ENCODE measurements at regions not wholly inside any gene's neighbourhood (a gene's known extent, or its start where the extent isn't known, plus 50 kb on each side); places are given as distances from the start of the nearest gene placed in this dataset.

DNA sequence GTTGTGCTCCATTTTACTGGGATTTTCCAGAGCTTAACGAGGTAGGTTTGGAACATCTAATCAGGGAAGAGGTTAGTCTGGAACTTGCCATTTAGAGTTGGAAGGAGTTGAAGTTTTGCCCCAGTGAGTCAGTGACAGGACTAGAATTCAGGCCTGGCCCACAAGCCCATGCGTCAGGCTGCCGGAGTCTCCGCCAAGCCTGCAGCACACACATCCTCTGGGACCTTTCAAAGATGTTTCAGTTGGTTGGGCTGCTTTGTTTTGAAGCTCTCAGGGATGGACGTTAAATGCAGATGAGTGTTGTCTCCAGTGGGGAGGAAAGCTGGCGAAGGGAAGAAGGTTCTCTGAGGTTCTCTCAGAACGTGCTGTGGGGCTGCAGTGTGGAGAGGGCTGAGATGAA is 147.0 kb downstream of the PSAT1 start:
- no peak overlapping the region for H3K4me3 ChIP-seq
- H3K27ac ChIP-seq, result no peak overlapping the region
- no peaks in the 10 kb centered on the region for H3K27me3 ChIP-seq
- no peaks in the 10 kb centered on the region for H3K36me3 ChIP-seq
- peaks cover 13% of the 10 kb centered on the region for H3K4me1 ChIP-seq
- no peaks in the 10 kb centered on the region for H3K9me3 ChIP-seq (replicated peaks)
- no peak for DNase-seq

- Histone ChIP-seq H3K4me1 (no peaks in the 10 kb centered on the region), H3K36me3 (no peaks in the 10 kb centered on the region), H3K27me3 (no peaks in the 10 kb centered on the region), H3K27ac (no peak overlapping the region), H3K4me3 (no peak overlapping the region), H3K9me3 (replicated peaks) (no peaks in the 10 kb centered on the region)
- no peak for DNase-seq
These were observed 152.2 kb downstream of the PSAT1 start for GRCh38 chr9:78448960-78449673.

DNA sequence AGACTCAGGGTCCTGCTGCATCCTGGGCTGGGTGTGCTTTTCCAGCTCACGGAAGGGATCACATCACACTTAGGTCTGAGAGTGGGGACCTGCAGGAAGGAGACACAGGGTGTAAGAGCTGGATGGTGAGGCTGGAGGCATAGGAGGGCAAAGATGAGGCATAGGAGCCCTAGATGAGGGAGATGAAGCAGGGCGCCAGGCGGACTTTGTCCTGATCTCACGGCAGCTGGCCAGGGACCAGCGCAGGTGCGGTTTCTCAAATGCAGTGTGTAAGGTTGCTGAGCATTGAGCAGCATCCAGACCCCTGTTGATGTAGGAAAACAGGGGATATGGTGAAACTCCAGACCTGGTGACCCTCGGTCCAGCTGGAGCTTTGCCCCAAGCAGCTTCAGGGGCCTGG is 156.5 kb downstream of the PSAT1 start:
- DNase-seq, result no peak
- no peaks in the 10 kb centered on the region for H3K27me3 ChIP-seq
- no peaks in the 10 kb centered on the region for H3K4me1 ChIP-seq
- H3K4me3 ChIP-seq, result no peak overlapping the region
- H3K36me3 ChIP-seq, result no peaks in the 10 kb centered on the region
- no peak overlapping the region for H3K27ac ChIP-seq
- no peaks in the 10 kb centered on the region for H3K9me3 ChIP-seq (replicated peaks)

- Histone ChIP-seq H3K4me3 (no peak overlapping the region), H3K9me3 (replicated peaks) (no peaks in the 10 kb centered on the region), H3K36me3 (no peaks in the 10 kb centered on the region), H3K4me1 (no peaks in the 10 kb centered on the region), H3K27ac (no peak overlapping the region), H3K27me3 (no peaks in the 10 kb centered on the region)
- DNase-seq, result no peak
These were observed 165.7 kb downstream of the PSAT1 start for GRCh38 chr9:78462611-78463010.

GRCh38 chr9:78463750-78464149 is 166.8 kb downstream of the PSAT1 start:
- H3K9me3 ChIP-seq (replicated peaks), result no peaks in the 10 kb centered on the region
- H3K36me3 ChIP-seq, result no peaks in the 10 kb centered on the region
- H3K27ac ChIP-seq, result no peak overlapping the region
- H3K4me1 ChIP-seq, result no peaks in the 10 kb centered on the region
- DNase-seq, result peak in 1 of 2 experiments; percentile 31
- H3K4me3 ChIP-seq, result no peak overlapping the region
- H3K27me3 ChIP-seq, result no peaks in the 10 kb centered on the region

- H3K9me3 ChIP-seq (replicated peaks), result 0 out of 2 replicates have a peak, but pooled peaks cover 4% of the 10 kb centered on the region
- peaks cover 13% of the 10 kb centered on the region for H3K4me1 ChIP-seq
- no peaks in the 10 kb centered on the region for H3K36me3 ChIP-seq
- peak in 1 of 2 experiments; percentile 9 for DNase-seq
- H3K4me3 ChIP-seq, result no peak overlapping the region
- no peak overlapping the region for H3K27ac ChIP-seq
- no peaks in the 10 kb centered on the region for H3K27me3 ChIP-seq
These were observed 171.3 kb downstream of the PSAT1 start for GRCh38 chr9:78468231-78468630.

GRCh38 chr9:78468974-78469576 is 172.2 kb downstream of the PSAT1 start:
- Histone ChIP-seq H3K4me3 (no peak overlapping the region), H3K27me3 (no peaks in the 10 kb centered on the region), H3K36me3 (no peaks in the 10 kb centered on the region), H3K27ac (no peak overlapping the region), H3K9me3 (replicated peaks) (0 out of 2 replicates have a peak, but pooled peaks cover 4% of the 10 kb centered on the region), H3K4me1 (peaks cover 13% of the 10 kb centered on the region)
- no peak for DNase-seq

GRCh38 chr9:78470216-78470615 is 173.3 kb downstream of the PSAT1 start:
- peak in 1 of 2 experiments; percentile 17 for DNase-seq
- Histone ChIP-seq H3K4me1 (peaks cover 13% of the 10 kb centered on the region), H3K27me3 (no peaks in the 10 kb centered on the region), H3K36me3 (no peaks in the 10 kb centered on the region), H3K9me3 (replicated peaks) (0 out of 2 replicates have a peak, but pooled peaks cover 4% of the 10 kb centered on the region), H3K27ac (no peak overlapping the region), H3K4me3 (no peak overlapping the region)

- DNase-seq, result peak; percentile 10 to 55
- Histone ChIP-seq H3K4me3 (no peak overlapping the region), H3K9me3 (replicated peaks) (0 out of 2 replicates have a peak, but pooled peaks cover 4% of the 10 kb centered on the region), H3K27ac (no peak overlapping the region), H3K36me3 (no peaks in the 10 kb centered on the region), H3K27me3 (no peaks in the 10 kb centered on the region), H3K4me1 (peaks cover 13% of the 10 kb centered on the region)
These were observed 173.8 kb downstream of the PSAT1 start for GRCh38 chr9:78470741-78471140.

- DNase-seq, result no peak
- Histone ChIP-seq H3K27me3 (no peaks in the 10 kb centered on the region), H3K4me1 (peaks cover 13% of the 10 kb centered on the region), H3K4me3 (no peak overlapping the region), H3K27ac (no peak overlapping the region), H3K36me3 (no peaks in the 10 kb centered on the region), H3K9me3 (replicated peaks) (0 out of 2 replicates have a peak, but pooled peaks cover 4% of the 10 kb centered on the region)
These were observed 175.2 kb downstream of the PSAT1 start for GRCh38 chr9:78472111-78472510.

- no peak overlapping the region for H3K27ac ChIP-seq
- no peak overlapping the region for H3K4me3 ChIP-seq
- H3K9me3 ChIP-seq (replicated peaks), result no peaks in the 10 kb centered on the region
- H3K4me1 ChIP-seq, result no peaks in the 10 kb centered on the region
- no peak for DNase-seq
- H3K36me3 ChIP-seq, result no peaks in the 10 kb centered on the region
- no peaks in the 10 kb centered on the region for H3K27me3 ChIP-seq
These were observed 182.5 kb downstream of the PSAT1 start for GRCh38 chr9:78479441-78479840.

- no peaks in the 10 kb centered on the region for H3K4me1 ChIP-seq
- no peak overlapping the region for H3K4me3 ChIP-seq
- no peak overlapping the region for H3K27ac ChIP-seq
- no peaks in the 10 kb centered on the region for H3K27me3 ChIP-seq
- H3K9me3 ChIP-seq (replicated peaks), result no peaks in the 10 kb centered on the region; the same call in 1 of the 2 replicates
- DNase-seq, result no peak
- H3K36me3 ChIP-seq, result no peaks in the 10 kb centered on the region
These were observed 189.7 kb downstream of the PSAT1 start for GRCh38 chr9:78486661-78487060.

GRCh38 chr9:78490231-78490630 is 193.3 kb downstream of the PSAT1 start:
- Histone ChIP-seq H3K4me1 (no peaks in the 10 kb centered on the region), H3K36me3 (no peaks in the 10 kb centered on the region), H3K9me3 (replicated peaks) (no peaks in the 10 kb centered on the region; the same call in 1 of the 2 replicates), H3K4me3 (no peak overlapping the region), H3K27me3 (no peaks in the 10 kb centered on the region), H3K27ac (no peak overlapping the region)
- no peak for DNase-seq

GRCh38 chr9:78491402-78491801 is 194.5 kb downstream of the PSAT1 start:
- H3K9me3 ChIP-seq (replicated peaks), result no peaks in the 10 kb centered on the region; the same call in 1 of the 2 replicates
- no peak for DNase-seq
- H3K27me3 ChIP-seq, result no peaks in the 10 kb centered on the region
- H3K4me3 ChIP-seq, result no peak overlapping the region
- H3K4me1 ChIP-seq, result no peaks in the 10 kb centered on the region
- H3K27ac ChIP-seq, result no peak overlapping the region
- no peaks in the 10 kb centered on the region for H3K36me3 ChIP-seq

DNA sequence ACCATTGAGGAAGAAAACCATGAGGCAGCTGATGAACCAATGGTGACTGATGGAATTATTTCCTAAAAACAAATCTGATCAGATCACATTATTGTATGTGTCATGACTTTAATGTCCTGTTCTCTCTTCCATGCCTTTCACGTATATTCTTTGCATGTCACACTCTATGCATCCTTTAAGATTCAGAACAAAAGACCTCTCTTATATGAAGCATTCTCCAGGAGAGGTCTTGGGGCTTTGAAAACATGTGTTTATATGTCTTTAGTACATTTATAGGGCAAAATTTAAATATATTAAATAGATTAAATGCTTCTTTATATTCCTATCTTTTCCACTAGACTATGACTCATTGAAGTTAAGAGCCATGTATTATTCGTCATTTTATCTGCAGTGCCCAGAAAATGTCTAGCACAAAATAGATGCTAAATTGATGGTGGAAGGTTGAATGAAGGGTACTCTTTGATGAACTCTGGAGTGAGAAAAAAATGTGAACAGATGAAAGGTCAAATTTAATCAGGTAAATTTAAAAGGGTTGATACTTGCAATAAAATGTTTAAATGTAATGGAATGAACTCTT is 196.3 kb downstream of the PSAT1 start:
- Histone ChIP-seq H3K36me3 (no peaks in the 10 kb centered on the region), H3K27me3 (no peaks in the 10 kb centered on the region), H3K27ac (no peak overlapping the region), H3K9me3 (replicated peaks) (no peaks in the 10 kb centered on the region; the same call in 1 of the 2 replicates), H3K4me3 (no peak overlapping the region), H3K4me1 (no peaks in the 10 kb centered on the region)
- DNase-seq, result no peak
